GM18951 (cell line): ENCODE measurements at regions not wholly inside any gene's neighbourhood (a gene's known extent, or its start where the extent isn't known, plus 50 kb on each side); places are given as distances from the start of the nearest gene placed in this dataset.

Experiments used
- POLR2A ChIP-seq: IDR thresholded peaks from 4 replicates; pipeline ENCODE4 v1.6.1; 2011; ENCODE audit warnings: mild to moderate bottlenecking; ENCODE audit not compliant: insufficient read length, insufficient read depth; ENCODE audit errors: extremely low read depth
- in situ Hi-C: fragments of 300-500 bp; cut with MboI; formaldehyde crosslinking; loops from one replicate; pipeline ENCODE4 v1.12.0; 2022; ENCODE audit warnings: low sequenced_read_pairs, mixed read lengths, inconsistent platforms; ENCODE audit not compliant: unreplicated experiment

GRCh38 chr14:71208702-71209357 is 301.6 kb downstream of the PCNX1 start:
- in situ Hi-C loops, result no loop called here
- TF ChIP-seq POLR2A, result no peak

- in situ Hi-C loops, result no loop called here
- TF ChIP-seq POLR2A, result no peak
Observed at GRCh38 chr14:71209888-71210287, 302.6 kb downstream of the PCNX1 start.

- no peak for TF ChIP-seq POLR2A
- in situ Hi-C loops, result no loop called here
Observed at GRCh38 chr14:71212093-71212492, 304.8 kb downstream of the PCNX1 start.

- in situ Hi-C loops, result no loop called here
- no peak for TF ChIP-seq POLR2A
Observed at GRCh38 chr14:71212683-71213107, 305.4 kb downstream of the PCNX1 start.

- no peak for TF ChIP-seq POLR2A
- in situ Hi-C loops, result no loop called here
Observed at GRCh38 chr14:71214241-71214640, 307.0 kb downstream of the PCNX1 start.

GRCh38 chr14:71220462-71220861 is 313.2 kb downstream of the PCNX1 start:
- in situ Hi-C loops, result no loop called here
- no peak for TF ChIP-seq POLR2A

GRCh38 chr14:71221119-71221518 is 313.9 kb downstream of the PCNX1 start:
- no peak for TF ChIP-seq POLR2A
- in situ Hi-C loops, result no loop called here

GRCh38 chr14:71225113-71225512 is 317.9 kb downstream of the PCNX1 start:
- no peak for TF ChIP-seq POLR2A
- in situ Hi-C loops, result no loop called here

- in situ Hi-C loops, result no loop called here
Observed at GRCh38 chr14:71228711-71229110, 321.5 kb downstream of the PCNX1 start.

GRCh38 chr14:71229875-71230274 is 322.6 kb downstream of the PCNX1 start:
- in situ Hi-C loops, result no loop called here
- TF ChIP-seq POLR2A, result no peak

More at GRCh38 chr14:71228711-71229110, 321.5 kb downstream of the PCNX1 start:
- TF ChIP-seq POLR2A, result no peak

GRCh38 chr14:71230897-71231296 is 323.6 kb downstream of the PCNX1 start:
- TF ChIP-seq POLR2A, result no peak
- in situ Hi-C loops, result no loop called here

- in situ Hi-C loops, result no loop called here
- no peak for TF ChIP-seq POLR2A
Observed at GRCh38 chr14:71231521-71232393, 324.5 kb downstream of the PCNX1 start.

- TF ChIP-seq POLR2A, result no peak
- in situ Hi-C loops, result no loop called here
Observed at GRCh38 chr14:71232506-71232905, 325.2 kb downstream of the PCNX1 start.

- in situ Hi-C loops, result no loop called here
- TF ChIP-seq POLR2A, result no peak
Observed at GRCh38 chr14:71235875-71236274, 328.6 kb downstream of the PCNX1 start.

- no peak for TF ChIP-seq POLR2A
- in situ Hi-C loops, result no loop called here
Observed at GRCh38 chr14:71236487-71236886, 329.2 kb downstream of the PCNX1 start.
